Liver (tissue), 8 donors: ENCODE measurements at regions not wholly inside any gene's neighbourhood (a gene's known extent, or its start where the extent isn't known, plus 50 kb on each side); places are given as distances from the start of the nearest gene placed in this dataset.
A peak's percentile ranks its signal among the peaks of the same experiment; 100 is the strongest.

Experiments used
- DNase-seq: peaks from one replicate; pipeline ENCODE4 v3.0.0-alpha.2; 2017; ENCODE audit warnings: low spot score
- H3K27ac ChIP-seq, 2 donors: one replicate each; pipeline ENCODE4 v1.7.0; 2013; ENCODE audit warnings: inconsistent platforms in 2 of 2, low read length in 2 of 2, control low read depth in 1 of 2, low read depth in 1 of 2, mild to moderate bottlenecking in 1 of 2
- H3K27me3 ChIP-seq, 4 donors: one replicate each; pipeline versions ENCODE4 v1.6.1 to v1.7.0; 2013; ENCODE audit warnings: low read length in 3 of 4, inconsistent platforms in 1 of 4, mild to moderate bottlenecking in 1 of 4, moderate library complexity in 1 of 4; ENCODE audit not compliant: control insufficient read depth in 4 of 4, insufficient read depth in 4 of 4
- H3K36me3 ChIP-seq, 4 donors: one replicate each; pipeline versions ENCODE4 v1.6.1 to v1.7.0; 2013; ENCODE audit warnings: low read length in 3 of 4, mild to moderate bottlenecking in 3 of 4, low read depth in 1 of 4, moderate library complexity in 1 of 4; ENCODE audit not compliant: control insufficient read depth in 4 of 4, insufficient read depth in 3 of 4
- H3K4me1 ChIP-seq, 4 donors: one replicate each; pipeline versions ENCODE4 v1.6.1 to v1.7.0; 2013; ENCODE audit warnings: low read length in 3 of 4, mild to moderate bottlenecking in 3 of 4, moderate library complexity in 1 of 4; ENCODE audit not compliant: control insufficient read depth in 4 of 4, insufficient read depth in 4 of 4
- H3K4me3 ChIP-seq, 3 donors: one replicate each; pipeline versions ENCODE4 v1.6.1 to v1.7.0; 2013; ENCODE audit warnings: low read length in 3 of 3, control low read depth in 1 of 3, low read depth in 1 of 3, mild to moderate bottlenecking in 1 of 3
- H3K9ac ChIP-seq, 2 donors: one replicate each; pipeline ENCODE4 v1.7.0; 2013; ENCODE audit warnings: low read length in 2 of 2, mild to moderate bottlenecking in 2 of 2, moderate library complexity in 2 of 2, control low read depth in 1 of 2, low read depth in 1 of 2
- H3K9me3 ChIP-seq, 4 donors: one replicate each; pipeline versions ENCODE4 v1.6.1 to v1.7.0; 2013; ENCODE audit warnings: low read length in 3 of 4; ENCODE audit not compliant: control insufficient read depth in 4 of 4
- EGR1 ChIP-seq, 2 donors: IDR thresholded peaks; 2 replicates each; pipeline ENCODE4 v1.6.1; 2016 to 2018; ENCODE audit warnings: antibody characterized with exemption in 2 of 2, low read depth in 2 of 2
- FOXA1 ChIP-seq: IDR thresholded peaks from 2 replicates; pipeline ENCODE4 v1.6.1; 2016; ENCODE audit warnings: antibody characterized with exemption
- FOXA2 ChIP-seq: IDR thresholded peaks from 2 replicates; pipeline ENCODE4 v1.6.1; 2016; ENCODE audit warnings: antibody characterized with exemption
- GABPA ChIP-seq, 2 donors: IDR thresholded peaks in 1 of 2; conservative IDR thresholded peaks in 1 of 2; 2 replicates each; pipeline ENCODE4 v1.6.1; 2016; ENCODE audit warnings: antibody characterized with exemption in 2 of 2, mild to moderate bottlenecking in 1 of 2, moderate library complexity in 1 of 2
- HNF4A ChIP-seq, 2 donors: conservative IDR thresholded peaks; 2 replicates each; pipeline ENCODE4 v1.6.1; 2016; ENCODE audit warnings: antibody characterized with exemption in 2 of 2, mild to moderate bottlenecking in 2 of 2
- JUND ChIP-seq, 2 donors: IDR thresholded peaks; 2 replicates each; pipeline ENCODE4 v1.6.1; 2016; ENCODE audit warnings: antibody characterized with exemption in 2 of 2
- NR2F2 ChIP-seq: IDR thresholded peaks from 2 replicates; pipeline ENCODE4 v1.6.1; 2016; ENCODE audit warnings: antibody characterized with exemption
- RAD21 ChIP-seq, 2 donors: IDR thresholded peaks; 2 replicates each; pipeline ENCODE4 v1.6.1; 2016; ENCODE audit warnings: antibody characterized with exemption in 2 of 2, mild to moderate bottlenecking in 2 of 2
- RXRA ChIP-seq, 2 donors: IDR thresholded peaks; 2 replicates each; pipeline ENCODE4 v1.6.1; 2017 to 2018; ENCODE audit warnings: antibody characterized with exemption in 2 of 2, mild to moderate bottlenecking in 1 of 2
- SP1 ChIP-seq: IDR thresholded peaks from 2 replicates; pipeline ENCODE4 v1.6.1; 2018; ENCODE audit warnings: antibody characterized with exemption, mild to moderate bottlenecking
- TAF1 ChIP-seq: conservative IDR thresholded peaks from 2 replicates; pipeline ENCODE4 v1.6.1; 2016; ENCODE audit warnings: antibody characterized with exemption, mild to moderate bottlenecking
- YY1 ChIP-seq: IDR thresholded peaks from 2 replicates; pipeline ENCODE4 v1.6.1; 2016; ENCODE audit warnings: antibody characterized with exemption, mild to moderate bottlenecking
- WGBS: extraction: QIAGEN DNeasy Blood & Tissue Kit; methylation state at CpG from one replicate; pipeline ENCODE4 v1.1.7; 2013; 5-methylcytosine and 5-hydroxymethylcytosine counted together
- TF ChIP-seq, protein P1 (sequence below): IDR thresholded peaks from 2 replicates; pipeline ENCODE4 v1.6.1; 2016; ENCODE audit warnings: antibody characterized with exemption
- TF ChIP-seq, protein P2 (sequence below): IDR thresholded peaks from 2 replicates; pipeline ENCODE4 v1.6.1; 2016; ENCODE audit warnings: antibody characterized with exemption
- TF ChIP-seq, protein P3 (sequence below): IDR thresholded peaks from 2 replicates; pipeline ENCODE4 v1.6.1; 2016; ENCODE audit warnings: antibody characterized with exemption
- TF ChIP-seq, protein P4 (sequence below): IDR thresholded peaks from 2 replicates; pipeline ENCODE4 v1.6.1; 2016; ENCODE audit warnings: antibody characterized with exemption, mild to moderate bottlenecking
- TF ChIP-seq, protein P5 (sequence below): fragments of 150-350 bp; IDR thresholded peaks from 2 replicates; pipeline ENCODE4 v1.5.1; 2017; ENCODE audit warnings: improper control_type of control experiment, low read depth, low read length; ENCODE audit not compliant: missing input control
- donor health status: healthy.
- donor health status: healthy.
- donor health status: healthy.
- donor health status: healthy.
- donor health status: healthy.

DNA sequence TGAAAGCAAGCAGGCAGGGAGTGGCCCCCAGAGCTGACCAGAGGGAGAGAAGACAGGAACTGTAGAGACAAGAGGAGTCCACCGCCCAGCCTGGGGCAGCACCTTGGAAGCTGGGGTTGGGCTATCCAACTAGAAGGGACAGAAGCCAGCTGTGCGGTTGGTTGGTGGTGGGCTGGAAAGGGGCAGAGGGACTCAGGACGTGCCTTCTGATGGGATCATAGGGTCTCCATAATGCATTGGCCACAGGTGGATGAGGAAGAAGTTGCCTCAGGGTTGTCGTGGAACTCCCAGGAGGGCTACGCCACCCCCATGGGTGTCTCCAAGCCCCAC, 114.0 kb upstream of the RET start:
- no peak overlapping the region for H3K9ac ChIP-seq
- H3K4me3 ChIP-seq: no peak overlapping the region
- no peaks in the 10 kb centered on the region for H3K36me3 ChIP-seq
- TF ChIP-seq EGR1 (IDR thresholded peaks at IDR 0.05; ENCODE audit: low read depth in 2 of 2) (no peak), FOXA1 (no peak), SP1 (no peak), FOXA2 (no peak), TAF1 (no peak), RAD21 (IDR thresholded peaks at IDR 0.05) (no peak), NR2F2 (no peak), GABPA (IDR thresholded peaks at IDR 0.05 in 1 of 2, conservative IDR thresholded peaks at IDR 0.05 in 1 of 2) (no peak), YY1 (no peak), RXRA (IDR thresholded peaks at IDR 0.05) (no peak), HNF4A (conservative IDR thresholded peaks at IDR 0.05) (no peak), JUND (IDR thresholded peaks at IDR 0.05) (no peak)
- TF ChIP-seq, protein P1, sequence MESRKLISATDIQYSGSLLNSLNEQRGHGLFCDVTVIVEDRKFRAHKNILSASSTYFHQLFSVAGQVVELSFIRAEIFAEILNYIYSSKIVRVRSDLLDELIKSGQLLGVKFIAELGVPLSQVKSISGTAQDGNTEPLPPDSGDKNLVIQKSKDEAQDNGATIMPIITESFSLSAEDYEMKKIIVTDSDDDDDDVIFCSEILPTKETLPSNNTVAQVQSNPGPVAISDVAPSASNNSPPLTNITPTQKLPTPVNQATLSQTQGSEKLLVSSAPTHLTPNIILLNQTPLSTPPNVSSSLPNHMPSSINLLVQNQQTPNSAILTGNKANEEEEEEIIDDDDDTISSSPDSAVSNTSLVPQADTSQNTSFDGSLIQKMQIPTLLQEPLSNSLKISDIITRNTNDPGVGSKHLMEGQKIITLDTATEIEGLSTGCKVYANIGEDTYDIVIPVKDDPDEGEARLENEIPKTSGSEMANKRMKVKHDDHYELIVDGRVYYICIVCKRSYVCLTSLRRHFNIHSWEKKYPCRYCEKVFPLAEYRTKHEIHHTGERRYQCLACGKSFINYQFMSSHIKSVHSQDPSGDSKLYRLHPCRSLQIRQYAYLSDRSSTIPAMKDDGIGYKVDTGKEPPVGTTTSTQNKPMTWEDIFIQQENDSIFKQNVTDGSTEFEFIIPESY: no peak
- TF ChIP-seq, protein P2, sequence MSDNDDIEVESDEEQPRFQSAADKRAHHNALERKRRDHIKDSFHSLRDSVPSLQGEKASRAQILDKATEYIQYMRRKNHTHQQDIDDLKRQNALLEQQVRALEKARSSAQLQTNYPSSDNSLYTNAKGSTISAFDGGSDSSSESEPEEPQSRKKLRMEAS: no peak
- TF ChIP-seq, protein P3, sequence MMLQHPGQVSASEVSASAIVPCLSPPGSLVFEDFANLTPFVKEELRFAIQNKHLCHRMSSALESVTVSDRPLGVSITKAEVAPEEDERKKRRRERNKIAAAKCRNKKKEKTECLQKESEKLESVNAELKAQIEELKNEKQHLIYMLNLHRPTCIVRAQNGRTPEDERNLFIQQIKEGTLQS: no peak
- TF ChIP-seq, protein P4, sequence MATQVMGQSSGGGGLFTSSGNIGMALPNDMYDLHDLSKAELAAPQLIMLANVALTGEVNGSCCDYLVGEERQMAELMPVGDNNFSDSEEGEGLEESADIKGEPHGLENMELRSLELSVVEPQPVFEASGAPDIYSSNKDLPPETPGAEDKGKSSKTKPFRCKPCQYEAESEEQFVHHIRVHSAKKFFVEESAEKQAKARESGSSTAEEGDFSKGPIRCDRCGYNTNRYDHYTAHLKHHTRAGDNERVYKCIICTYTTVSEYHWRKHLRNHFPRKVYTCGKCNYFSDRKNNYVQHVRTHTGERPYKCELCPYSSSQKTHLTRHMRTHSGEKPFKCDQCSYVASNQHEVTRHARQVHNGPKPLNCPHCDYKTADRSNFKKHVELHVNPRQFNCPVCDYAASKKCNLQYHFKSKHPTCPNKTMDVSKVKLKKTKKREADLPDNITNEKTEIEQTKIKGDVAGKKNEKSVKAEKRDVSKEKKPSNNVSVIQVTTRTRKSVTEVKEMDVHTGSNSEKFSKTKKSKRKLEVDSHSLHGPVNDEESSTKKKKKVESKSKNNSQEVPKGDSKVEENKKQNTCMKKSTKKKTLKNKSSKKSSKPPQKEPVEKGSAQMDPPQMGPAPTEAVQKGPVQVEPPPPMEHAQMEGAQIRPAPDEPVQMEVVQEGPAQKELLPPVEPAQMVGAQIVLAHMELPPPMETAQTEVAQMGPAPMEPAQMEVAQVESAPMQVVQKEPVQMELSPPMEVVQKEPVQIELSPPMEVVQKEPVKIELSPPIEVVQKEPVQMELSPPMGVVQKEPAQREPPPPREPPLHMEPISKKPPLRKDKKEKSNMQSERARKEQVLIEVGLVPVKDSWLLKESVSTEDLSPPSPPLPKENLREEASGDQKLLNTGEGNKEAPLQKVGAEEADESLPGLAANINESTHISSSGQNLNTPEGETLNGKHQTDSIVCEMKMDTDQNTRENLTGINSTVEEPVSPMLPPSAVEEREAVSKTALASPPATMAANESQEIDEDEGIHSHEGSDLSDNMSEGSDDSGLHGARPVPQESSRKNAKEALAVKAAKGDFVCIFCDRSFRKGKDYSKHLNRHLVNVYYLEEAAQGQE: no peak
- TF ChIP-seq, protein P5, sequence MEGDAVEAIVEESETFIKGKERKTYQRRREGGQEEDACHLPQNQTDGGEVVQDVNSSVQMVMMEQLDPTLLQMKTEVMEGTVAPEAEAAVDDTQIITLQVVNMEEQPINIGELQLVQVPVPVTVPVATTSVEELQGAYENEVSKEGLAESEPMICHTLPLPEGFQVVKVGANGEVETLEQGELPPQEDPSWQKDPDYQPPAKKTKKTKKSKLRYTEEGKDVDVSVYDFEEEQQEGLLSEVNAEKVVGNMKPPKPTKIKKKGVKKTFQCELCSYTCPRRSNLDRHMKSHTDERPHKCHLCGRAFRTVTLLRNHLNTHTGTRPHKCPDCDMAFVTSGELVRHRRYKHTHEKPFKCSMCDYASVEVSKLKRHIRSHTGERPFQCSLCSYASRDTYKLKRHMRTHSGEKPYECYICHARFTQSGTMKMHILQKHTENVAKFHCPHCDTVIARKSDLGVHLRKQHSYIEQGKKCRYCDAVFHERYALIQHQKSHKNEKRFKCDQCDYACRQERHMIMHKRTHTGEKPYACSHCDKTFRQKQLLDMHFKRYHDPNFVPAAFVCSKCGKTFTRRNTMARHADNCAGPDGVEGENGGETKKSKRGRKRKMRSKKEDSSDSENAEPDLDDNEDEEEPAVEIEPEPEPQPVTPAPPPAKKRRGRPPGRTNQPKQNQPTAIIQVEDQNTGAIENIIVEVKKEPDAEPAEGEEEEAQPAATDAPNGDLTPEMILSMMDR: no peak
- no peaks in the 10 kb centered on the region for H3K27me3 ChIP-seq
- 84% methylated on average over 5 of the region's 5 CpGs for WGBS
- H3K9me3 ChIP-seq: no peaks in the 10 kb centered on the region
- peak; percentile 23 for DNase-seq
- no peak overlapping the region for H3K27ac ChIP-seq
- no peaks in the 10 kb centered on the region for H3K4me1 ChIP-seq

DNA sequence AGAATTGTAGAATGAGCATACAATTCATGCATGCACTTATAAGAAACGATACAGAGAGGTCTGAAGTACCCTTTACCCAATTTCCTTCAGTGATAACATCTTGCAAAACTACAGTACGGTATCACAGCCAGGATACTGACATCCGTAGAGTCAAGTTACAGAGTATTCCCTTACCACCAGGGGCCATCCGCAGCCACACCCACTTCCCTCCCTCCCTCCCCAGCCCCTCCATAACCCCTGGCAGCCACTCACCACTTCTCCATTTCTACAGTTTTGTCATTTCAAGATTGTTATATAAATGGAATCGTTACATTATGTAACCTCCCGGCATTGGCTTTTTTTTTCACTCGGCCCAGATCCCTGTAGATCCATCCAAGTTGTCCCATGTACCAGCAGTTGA, 113.6 kb upstream of the RET start:
- Histone ChIP-seq H3K27ac (no peak overlapping the region), H3K4me3 (no peak overlapping the region), H3K36me3 (no peaks in the 10 kb centered on the region), H3K9ac (no peak overlapping the region), H3K27me3 (no peaks in the 10 kb centered on the region), H3K9me3 (no peaks in the 10 kb centered on the region), H3K4me1 (no peaks in the 10 kb centered on the region)
- DNase-seq: peak; percentile 29
- WGBS: 61% methylated on average over 7 of the region's 7 CpGs
- no peak for TF ChIP-seq YY1
- no peak for TF ChIP-seq FOXA2
- TF ChIP-seq RXRA (IDR thresholded peaks at IDR 0.05): no peak
- no peak for TF ChIP-seq GABPA (IDR thresholded peaks at IDR 0.05 in 1 of 2, conservative IDR thresholded peaks at IDR 0.05 in 1 of 2)
- TF ChIP-seq EGR1 (IDR thresholded peaks at IDR 0.05; ENCODE audit: low read depth in 2 of 2): no peak
- no peak for TF ChIP-seq HNF4A (conservative IDR thresholded peaks at IDR 0.05)
